ENCODE measurements at regions not wholly inside any gene's neighbourhood (a gene's known extent, or its start where the extent isn't known, plus 50 kb on each side); places are given as distances from the start of the nearest gene placed in this dataset.
"Not testable (repeated sequence)": the region's sequence is repeated elsewhere in the genome, so short reads cannot be mapped to it uniquely, and the experiment has no call there.

GRCh38 chr17:72462407-72462806, 341.6 kb downstream of the SOX9 start:
- no peaks in the 10 kb centered on the region for H3K36me3 Mint-ChIP-seq
- TF ChIP-seq CTCF (IDR thresholded peaks at IDR 0.05), result no peak
- no peaks in the 10 kb centered on the region for H3K9me3 Mint-ChIP-seq
- intact Hi-C loops (cut with micrococcal nuclease), result no loop called here
- H3K27me3 Mint-ChIP-seq (ENCODE audit: low read depth in 2 of 2), result no peaks in the 10 kb centered on the region
- Histone ChIP-seq H3K9me3 (ENCODE audit: control insufficient read depth, insufficient read depth, low read length) (no peaks in the 10 kb centered on the region), H3K4me1 (ENCODE audit: control insufficient read depth, insufficient read depth, low read length) (no peaks in the 10 kb centered on the region), H3K4me3 (ENCODE audit: low read length) (no peak overlapping the region), H3K36me3 (ENCODE audit: control insufficient read depth, insufficient read depth, low read length) (no peaks in the 10 kb centered on the region), H3K27ac (ENCODE audit: low read length) (no peak overlapping the region), H3K27me3 (ENCODE audit: control insufficient read depth, insufficient read depth, low read length) (no peaks in the 10 kb centered on the region)
- DNase-seq (no peak), ATAC-seq (no peak)
- no peaks in the 10 kb centered on the region for H3K4me1 Mint-ChIP-seq
- 38% methylated on average over 1 of the region's 1 CpG for WGBS (ENCODE audit: insufficient coverage)
- H3K4me3 Mint-ChIP-seq, result no peak overlapping the region
- H3K27ac Mint-ChIP-seq, result no peak overlapping the region

GRCh38 chr17:72462814-72463213, 342.0 kb downstream of the SOX9 start:
- Mint-ChIP-seq H3K9me3 (no peaks in the 10 kb centered on the region), H3K4me3 (no peak overlapping the region), H3K27ac (no peak overlapping the region), H3K27me3 (ENCODE audit: low read depth in 2 of 2) (no peaks in the 10 kb centered on the region), H3K36me3 (no peaks in the 10 kb centered on the region), H3K4me1 (no peaks in the 10 kb centered on the region)
- Histone ChIP-seq H3K4me1 (ENCODE audit: control insufficient read depth, insufficient read depth, low read length) (no peaks in the 10 kb centered on the region), H3K36me3 (ENCODE audit: control insufficient read depth, insufficient read depth, low read length) (no peaks in the 10 kb centered on the region), H3K9me3 (ENCODE audit: control insufficient read depth, insufficient read depth, low read length) (no peaks in the 10 kb centered on the region), H3K27me3 (ENCODE audit: control insufficient read depth, insufficient read depth, low read length) (no peaks in the 10 kb centered on the region), H3K4me3 (ENCODE audit: low read length) (no peak overlapping the region), H3K27ac (ENCODE audit: low read length) (no peak overlapping the region)
- WGBS (ENCODE audit: insufficient coverage), result 92% methylated on average over 2 of the region's 4 CpGs
- TF ChIP-seq CTCF (IDR thresholded peaks at IDR 0.05), result no peak
- intact Hi-C loops (cut with micrococcal nuclease), result no loop called here
- ATAC-seq (no peak), DNase-seq (no peak)

GRCh38 chr17:72463287-72464102, 342.7 kb downstream of the SOX9 start:
- no peak for ATAC-seq
- no peaks in the 10 kb centered on the region for H3K27me3 ChIP-seq (ENCODE audit: control insufficient read depth, insufficient read depth, low read length)
- intact Hi-C loops (cut with micrococcal nuclease), result no loop called here

GRCh38 chr17:72464221-72464620, 343.4 kb downstream of the SOX9 start:
- H3K27ac Mint-ChIP-seq; DNase-seq; H3K36me3 Mint-ChIP-seq; H3K27me3 ChIP-seq (ENCODE audit: control insufficient read depth, insufficient read depth, low read length); H3K4me3 Mint-ChIP-seq; intact Hi-C loops (cut with micrococcal nuclease); H3K4me1 ChIP-seq (ENCODE audit: control insufficient read depth, insufficient read depth, low read length); H3K27ac ChIP-seq (ENCODE audit: low read length); H3K4me3 ChIP-seq (ENCODE audit: low read length); ATAC-seq; H3K36me3 ChIP-seq (ENCODE audit: control insufficient read depth, insufficient read depth, low read length); H3K4me1 Mint-ChIP-seq; H3K9me3 Mint-ChIP-seq; H3K27me3 Mint-ChIP-seq (ENCODE audit: low read depth in 2 of 2); H3K9me3 ChIP-seq (ENCODE audit: control insufficient read depth, insufficient read depth, low read length): not testable (repeated sequence)
- 98% methylated on average over 5 of the region's 5 CpGs for WGBS (ENCODE audit: insufficient coverage)

More at GRCh38 chr17:72463287-72464102, 342.7 kb downstream of the SOX9 start:
- no peaks in the 10 kb centered on the region for H3K27me3 Mint-ChIP-seq (ENCODE audit: low read depth in 2 of 2)
- no peak overlapping the region for H3K4me3 Mint-ChIP-seq
- no peak for TF ChIP-seq CTCF (IDR thresholded peaks at IDR 0.05)
- Histone ChIP-seq H3K9me3 (ENCODE audit: control insufficient read depth, insufficient read depth, low read length) (no peaks in the 10 kb centered on the region), H3K36me3 (ENCODE audit: control insufficient read depth, insufficient read depth, low read length) (no peaks in the 10 kb centered on the region), H3K4me1 (ENCODE audit: control insufficient read depth, insufficient read depth, low read length) (no peaks in the 10 kb centered on the region), H3K4me3 (ENCODE audit: low read length) (no peak overlapping the region), H3K27ac (ENCODE audit: low read length) (no peak overlapping the region)
- no peaks in the 10 kb centered on the region for H3K36me3 Mint-ChIP-seq
- DNase-seq, result no peak
- no peak overlapping the region for H3K27ac Mint-ChIP-seq
- no peaks in the 10 kb centered on the region for H3K9me3 Mint-ChIP-seq
- H3K4me1 Mint-ChIP-seq, result no peaks in the 10 kb centered on the region
- 67% methylated on average over 9 of the region's 10 CpGs for WGBS (ENCODE audit: insufficient coverage)

Data from natural killer cell (primary cell).